NB4 (cell line): ENCODE measurements at regions not wholly inside any gene's neighbourhood (a gene's known extent, or its start where the extent isn't known, plus 50 kb on each side); places are given as distances from the start of the nearest gene placed in this dataset.

Experiments used
- CTCF ChIP-seq: IDR thresholded peaks from one replicate; pipeline ENCODE4 v1.5.1; 2012; ENCODE audit warnings: low read depth, low read length
- POLR2A ChIP-seq: IDR thresholded peaks from 2 replicates; pipeline ENCODE4 v1.6.1; 2011; ENCODE audit warnings: mild to moderate bottlenecking; ENCODE audit not compliant: insufficient read length; ENCODE audit errors: extremely low read depth

- no peak for TF ChIP-seq CTCF
- no peak for TF ChIP-seq POLR2A
These were observed 161.9 kb upstream of the PLEKHG7 start for GRCh38 chr12:92540782-92541423.
